ENCODE measurements at regions not wholly inside any gene's neighbourhood (a gene's known extent, or its start where the extent isn't known, plus 50 kb on each side); places are given as distances from the start of the nearest gene placed in this dataset.
"Not testable (repeated sequence)": the region's sequence is repeated elsewhere in the genome, so short reads cannot be mapped to it uniquely, and the experiment has no call there.

- 46 to 53% (median 49%) methylated on average over 6 to 8 of the region's 8 CpGs for WGBS, 4 donors
- H3K4me1 ChIP-seq = peaks cover 0 to 11% (median 7%) of the 10 kb centered on the region in 12 donors
- no peaks in the 10 kb centered on the region for H3K36me3 ChIP-seq
- H3K27ac ChIP-seq = peak overlapping the region in 1 of 12 donors; percentile 54
- ATAC-seq = peak in 2 of 4 donors; percentile 34 to 49
- no peak for DNase-seq
- H3K9me3 ChIP-seq = no peaks in the 10 kb centered on the region
- H3K4me3 ChIP-seq = no peak overlapping the region
- no peaks in the 10 kb centered on the region for H3K27me3 ChIP-seq
- TF ChIP-seq POLR2A (IDR thresholded peaks at IDR 0.05) (no peak), CTCF (IDR thresholded peaks at IDR 0.05) (no peak)
- intact Hi-C loops (cut with DNase I) = no loop called here
Measured at GRCh38 chr15:100733101-100733842, 130.9 kb downstream of the ASB7 start.

DNA sequence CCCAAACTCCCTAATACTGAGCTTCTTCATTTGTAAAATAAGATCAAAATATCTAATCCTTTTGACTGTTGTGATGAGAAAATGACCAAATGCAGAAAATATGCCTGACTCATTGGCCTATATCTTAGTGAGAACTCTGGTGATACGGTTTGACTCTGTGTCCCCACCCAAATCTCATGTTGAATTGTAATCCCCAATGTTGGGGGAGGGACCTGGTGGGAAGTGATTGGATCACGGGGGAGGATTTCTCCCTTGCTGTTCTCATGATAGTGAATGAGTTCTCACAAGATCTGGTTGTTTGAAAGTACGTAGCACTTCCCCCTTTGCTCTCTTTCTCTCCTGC, 131.4 kb downstream of the ASB7 start:
- intact Hi-C loops (cut with DNase I); DNase-seq; H3K27ac ChIP-seq; ATAC-seq; H3K27me3 ChIP-seq; H3K9me3 ChIP-seq; H3K4me3 ChIP-seq; H3K36me3 ChIP-seq: not testable (repeated sequence)
- WGBS, 4 donors = 55 to 82% (median 69%) methylated on average over 3 of the region's 3 CpGs
- H3K4me1 ChIP-seq = peaks cover 0 to 11% (median 5%) of the 10 kb centered on the region in 12 donors

DNA sequence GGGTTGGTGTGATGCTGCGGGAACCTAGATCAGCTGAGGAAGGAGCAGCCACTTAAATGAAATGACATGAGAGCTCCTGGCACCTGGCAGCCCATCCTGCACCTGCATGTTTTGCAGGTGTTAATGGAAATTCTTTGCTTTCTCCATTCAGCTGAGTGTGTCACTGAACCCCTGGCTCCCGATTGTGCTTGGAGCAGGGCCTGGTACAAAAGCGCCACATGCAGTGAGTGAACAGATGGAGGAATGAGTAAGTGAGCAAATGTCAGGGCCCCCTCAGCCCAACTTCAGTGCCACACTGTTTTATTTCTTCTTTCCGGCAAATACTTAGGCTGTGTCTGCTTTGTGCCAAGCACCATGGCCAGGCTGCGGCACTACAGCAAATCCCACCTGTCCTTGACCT, 132.2 kb downstream of the ASB7 start:
- Histone ChIP-seq H3K9me3 (no peaks in the 10 kb centered on the region), H3K27ac (no peak overlapping the region), H3K27me3 (no peaks in the 10 kb centered on the region), H3K36me3 (no peaks in the 10 kb centered on the region), H3K4me1 (peaks cover 0 to 11% (median 5%) of the 10 kb centered on the region in 12 donors), H3K4me3 (no peak overlapping the region)
- TF ChIP-seq POLR2A (IDR thresholded peaks at IDR 0.05) (no peak), CTCF (IDR thresholded peaks at IDR 0.05) (no peak)
- intact Hi-C loops (cut with DNase I) = no loop called here
- no peak for ATAC-seq
- WGBS, 4 donors = 94 to 99% (median 96%) methylated on average over 5 of the region's 5 CpGs
- DNase-seq = no peak

- Histone ChIP-seq H3K27me3 (no peaks in the 10 kb centered on the region), H3K4me1 (peaks cover 0 to 11% (median 5%) of the 10 kb centered on the region in 12 donors), H3K36me3 (no peaks in the 10 kb centered on the region), H3K9me3 (no peaks in the 10 kb centered on the region), H3K27ac (no peak overlapping the region), H3K4me3 (no peak overlapping the region)
- ATAC-seq = no peak
- no peak for DNase-seq
- WGBS, 4 donors = 90 to 94% (median 92%) methylated on average over 12 of the region's 12 CpGs
- TF ChIP-seq CTCF (IDR thresholded peaks at IDR 0.05) (no peak), POLR2A (IDR thresholded peaks at IDR 0.05) (no peak)
- intact Hi-C loops (cut with DNase I) = no loop called here
Measured at GRCh38 chr15:100735129-100736053, 133.0 kb downstream of the ASB7 start.
